H9 (cell line): ENCODE measurements at regions not wholly inside any gene's neighbourhood (a gene's known extent, or its start where the extent isn't known, plus 50 kb on each side); places are given as distances from the start of the nearest gene placed in this dataset.

ENCODE experiments used
- DNase-seq: peaks from one replicate; pipeline ENCODE4 v3.0.0-alpha.2; 2017
- H2AFZ ChIP-seq: one replicate; pipeline ENCODE4 v1.6.1; 2013; ENCODE audit warnings: mild to moderate bottlenecking, low read length, control low read depth, moderate library complexity
- H2AK5ac ChIP-seq: 2 replicates; pipeline ENCODE4 v1.6.1; 2013; ENCODE audit warnings: low read length, control low read depth, mixed read lengths; ENCODE audit not compliant: insufficient read length
- H2BK120ac ChIP-seq: one replicate; pipeline ENCODE4 v1.6.1; 2013; ENCODE audit warnings: low read depth, mild to moderate bottlenecking, low read length, control low read depth, inconsistent platforms; ENCODE audit not compliant: poor library complexity, severe bottlenecking
- H2BK12ac ChIP-seq: 2 replicates; pipeline ENCODE4 v1.6.1; 2013; ENCODE audit warnings: low read length, control low read depth, mixed read lengths, low read depth; ENCODE audit not compliant: insufficient read length
- H2BK15ac ChIP-seq: 2 replicates; pipeline ENCODE4 v1.6.1; 2013; ENCODE audit warnings: low read depth, low read length, control low read depth
- H2BK20ac ChIP-seq: one replicate; pipeline ENCODE4 v1.6.1; 2013; ENCODE audit warnings: low read depth, mild to moderate bottlenecking, low read length, control low read depth, inconsistent platforms; ENCODE audit not compliant: poor library complexity, severe bottlenecking
- H2BK5ac ChIP-seq: 2 replicates; pipeline ENCODE4 v1.6.1; 2013; ENCODE audit warnings: low read length, control low read depth, mixed read lengths; ENCODE audit not compliant: insufficient read length
- H3K14ac ChIP-seq: 2 replicates; pipeline ENCODE4 v1.6.1; 2013; ENCODE audit warnings: low read length, control low read depth; ENCODE audit not compliant: insufficient read depth
- H3K18ac ChIP-seq: 2 replicates; pipeline ENCODE4 v1.6.1; 2013; ENCODE audit warnings: low read depth, mild to moderate bottlenecking, mixed read lengths, low read length, control low read depth; ENCODE audit not compliant: insufficient read length
- H3K23ac ChIP-seq: 2 replicates; pipeline ENCODE4 v1.6.1; 2013; ENCODE audit warnings: low read length, control low read depth, mixed read lengths, low read depth; ENCODE audit not compliant: insufficient read length
- H3K23me2 ChIP-seq: 2 replicates; pipeline ENCODE4 v1.6.1; 2013; ENCODE audit warnings: low read depth, mild to moderate bottlenecking, mixed read lengths, low read length, control low read depth; ENCODE audit not compliant: insufficient read length, poor library complexity, severe bottlenecking
- H3K27ac ChIP-seq: 2 replicates; pipeline ENCODE4 v1.5.1; 2013; ENCODE audit warnings: low read length, control low read depth, mixed read lengths, low read depth; ENCODE audit not compliant: insufficient read length
- H3K27me3 ChIP-seq: 2 replicates; pipeline ENCODE4 v1.6.1; 2013; ENCODE audit warnings: low read length, control low read depth, inconsistent platforms; ENCODE audit not compliant: insufficient read depth
- H3K4ac ChIP-seq: 2 replicates; pipeline ENCODE4 v1.6.1; 2013; ENCODE audit warnings: low read depth, mild to moderate bottlenecking, control low read depth, inconsistent platforms, low read length, moderate library complexity
- H3K4me1 ChIP-seq: 2 replicates; pipeline ENCODE4 v1.6.1; 2013; ENCODE audit warnings: low read length, control low read depth, inconsistent platforms; ENCODE audit not compliant: insufficient read depth
- H3K4me2 ChIP-seq: 2 replicates; pipeline ENCODE4 v1.6.1; 2013; ENCODE audit warnings: low read length, control low read depth, mixed read lengths; ENCODE audit not compliant: insufficient read length, insufficient read depth
- H3K56ac ChIP-seq: 2 replicates; pipeline ENCODE4 v1.6.1; 2013; ENCODE audit warnings: low read depth, mild to moderate bottlenecking, mixed read lengths, low read length, control low read depth; ENCODE audit not compliant: insufficient read length
- H3K79me1 ChIP-seq: 2 replicates; pipeline ENCODE4 v1.6.1; 2013; ENCODE audit warnings: low read depth, mild to moderate bottlenecking, moderate library complexity, low read length, control low read depth, inconsistent platforms; ENCODE audit not compliant: insufficient read depth, poor library complexity, severe bottlenecking
- H3K79me2 ChIP-seq: 2 replicates; pipeline ENCODE4 v1.6.1; 2013; ENCODE audit warnings: low read length, control low read depth, inconsistent platforms; ENCODE audit not compliant: insufficient read depth
- H3K9ac ChIP-seq: 2 replicates; pipeline ENCODE4 v1.6.1; 2013; ENCODE audit warnings: low read length, control low read depth, mixed read lengths; ENCODE audit not compliant: insufficient read length; ENCODE audit errors: extremely low read depth
- H3K9me3 ChIP-seq: one replicate; pipeline ENCODE4 v1.6.1; 2013; ENCODE audit warnings: low read depth, low read length, inconsistent platforms; ENCODE audit not compliant: control insufficient read depth
- H3T11ph ChIP-seq: one replicate; pipeline ENCODE4 v1.6.1; 2013; ENCODE audit warnings: mild to moderate bottlenecking, low read length, control low read depth, inconsistent platforms
- H4K20me1 ChIP-seq: one replicate; pipeline ENCODE4 v1.6.1; 2013; ENCODE audit not compliant: control insufficient read depth, insufficient read length, insufficient read depth
- H4K5ac ChIP-seq: 2 replicates; pipeline ENCODE4 v1.6.1; 2013; ENCODE audit warnings: low read depth, mild to moderate bottlenecking, mixed read lengths, low read length, control low read depth; ENCODE audit not compliant: insufficient read length
- H4K8ac ChIP-seq: replicated peaks from 2 replicates; pipeline ENCODE4 v1.6.1; 2013; ENCODE audit warnings: low read length, control low read depth, mixed read lengths, low read depth; ENCODE audit not compliant: insufficient read length
- H4K91ac ChIP-seq: 2 replicates; pipeline ENCODE4 v1.6.1; 2013; ENCODE audit warnings: low read depth, mild to moderate bottlenecking, moderate library complexity, mixed read lengths, low read length, control low read depth; ENCODE audit not compliant: insufficient read length
- H3K27ac Mint-ChIP-seq, 3 experiments: 2 replicates in 2 of 3; 3 replicates in 1 of 3; pipeline ENCODE4 v1.8.0; 2020 to 2021; ENCODE audit warnings: mixed read lengths in 3 of 3, mild to moderate bottlenecking in 1 of 3, moderate library complexity in 1 of 3
- H3K27me3 Mint-ChIP-seq: 2 replicates; pipeline ENCODE4 v1.8.0; 2021; ENCODE audit warnings: low read depth, mild to moderate bottlenecking, moderate library complexity, mixed read lengths
- H3K36me3 Mint-ChIP-seq, 3 experiments: 2 replicates in 2 of 3; 3 replicates in 1 of 3; pipeline ENCODE4 v1.8.0; 2020 to 2021; ENCODE audit warnings: low read depth in 3 of 3, mixed read lengths in 3 of 3; ENCODE audit not compliant: insufficient read depth in 1 of 3
- H3K4me1 Mint-ChIP-seq, 2 experiments: 2 replicates each; pipeline ENCODE4 v1.8.0; 2020; ENCODE audit warnings: mixed read lengths in 2 of 2
- H3K4me3 Mint-ChIP-seq, 2 experiments: 2 replicates in 1 of 2; 3 replicates in 1 of 2; pipeline ENCODE4 v1.8.0; 2020 to 2021; ENCODE audit warnings: mild to moderate bottlenecking in 2 of 2, mixed read lengths in 2 of 2, moderate library complexity in 1 of 2
- H3K9me3 Mint-ChIP-seq, 2 experiments: 2 replicates in 1 of 2; 3 replicates in 1 of 2; pipeline ENCODE4 v1.8.0; 2020; ENCODE audit warnings: mild to moderate bottlenecking in 2 of 2, mixed read lengths in 2 of 2, moderate library complexity in 1 of 2
- CTCF ChIP-seq: fragments of 200-600 bp; sonication (generic); conservative IDR thresholded peaks from 3 replicates; pipeline ENCODE4 v1.8.0; 2021; ENCODE audit warnings: antibody characterized with exemption, mild to moderate bottlenecking

- Histone ChIP-seq H4K91ac (no peak overlapping the region), H2BK120ac (no peak overlapping the region)
These were observed 109.4 kb downstream of the DISP1 start for GRCh38 chr1:222924136-222924706.

More at GRCh38 chr1:222924136-222924706, 109.4 kb downstream of the DISP1 start:
- Histone ChIP-seq H2BK20ac (no peak overlapping the region), H3K23me2 (no peaks in the 10 kb centered on the region), H2BK5ac (no peak overlapping the region), H3K79me2 (no peaks in the 10 kb centered on the region), H3K56ac (no peak overlapping the region), H3T11ph (no peak overlapping the region), H3K4me1 (0 out of 2 replicates have a peak, but pooled peaks cover 2% of the 10 kb centered on the region), H2BK12ac (no peak overlapping the region), H3K23ac (no peak overlapping the region), H3K18ac (no peak overlapping the region), H2AK5ac (no peak overlapping the region), H3K9me3 (no peaks in the 10 kb centered on the region), H3K4ac (no peak overlapping the region), H4K8ac (no peak overlapping the region), H2AFZ (no peak overlapping the region), H3K14ac (no peak overlapping the region), H2BK15ac (no peak overlapping the region), H3K79me1 (no peaks in the 10 kb centered on the region), H3K27ac (no peak overlapping the region), H3K4me2 (no peak overlapping the region), H3K27me3 (no peaks in the 10 kb centered on the region), H3K9ac (no peak overlapping the region), H4K5ac (no peak overlapping the region), H4K20me1 (no peaks in the 10 kb centered on the region)
- no peak overlapping the region for H3K27ac Mint-ChIP-seq
- H3K36me3 Mint-ChIP-seq, result no peaks in the 10 kb centered on the region
- H3K9me3 Mint-ChIP-seq, result no peaks in the 10 kb centered on the region
- DNase-seq, result no peak
- peaks cover 23 to 39% of the 10 kb centered on the region in 2 experiments for H3K4me1 Mint-ChIP-seq
- no peak overlapping the region for H3K4me3 Mint-ChIP-seq
- no peak for TF ChIP-seq CTCF
- no peaks in the 10 kb centered on the region for H3K27me3 Mint-ChIP-seq
